Vagina (tissue), 2 donors: ENCODE measurements at regions not wholly inside any gene's neighbourhood (a gene's known extent, or its start where the extent isn't known, plus 50 kb on each side); places are given as distances from the start of the nearest gene placed in this dataset.

Experiments
- CTCF ChIP-seq, 3 experiments: fragments of 450-650 bp in 2 of 3; fragments of 200-600 bp in 1 of 3; sonication (generic) in 1 of 3; IDR thresholded peaks; one replicate each; pipeline ENCODE4 v1.5.1; 2017 to 2019; ENCODE audit warnings: antibody characterized with exemption in 3 of 3, mild to moderate bottlenecking in 2 of 3, moderate library complexity in 2 of 3
- POLR2AphosphoS5 ChIP-seq, 2 donors: sonication (generic); formaldehyde crosslinking; IDR thresholded peaks; one replicate each; pipeline ENCODE4 v1.9.0; 2017; ENCODE audit warnings: antibody characterized with exemption in 2 of 2, mild to moderate bottlenecking in 2 of 2, low read depth in 1 of 2; ENCODE audit not compliant: insufficient read depth in 1 of 2

GRCh38 chr18:25463726-25464125 lies 111.8 kb upstream of the ZNF521 start:
- TF ChIP-seq CTCF (IDR thresholded peaks at IDR 0.05) = no peak
- TF ChIP-seq POLR2AphosphoS5 (IDR thresholded peaks at IDR 0.05; ENCODE audit: insufficient read depth in 1 of 2, low read depth in 1 of 2) = no peak
